K562 (cell line): ENCODE measurements at regions not wholly inside any gene's neighbourhood (a gene's known extent, or its start where the extent isn't known, plus 50 kb on each side); places are given as distances from the start of the nearest gene placed in this dataset.

Source experiments
- ATAC-seq: fragments of 200-7000 bp; cut with Tn5 transposase; 3 replicates; pipeline ENCODE4 v1.9.1; 2020; ENCODE audit warnings: moderate library complexity
- BruUV-seq: library from RNA; stranded (reverse); fragments of 400-500 nt; replicated peaks from 2 replicates; lab custom pipeline; 2021; lab: Mats Ljungman, UMichigan
- CTCF ChIA-PET: fragments of 300-600 bp; formaldehyde crosslinking; extraction: SDS; loops from one replicate; lab custom pipeline; 2021; ENCODE audit warnings: low intra/inter-chr PET ratio; lab: Yijun Ruan, JAX
- POLR2A ChIA-PET: fragments of 300-600, 350-650 bp; sonication (Branson Sonifier 250); formaldehyde crosslinking; extraction: SDS; loops from one replicate; lab custom pipeline; 2021; ENCODE audit warnings: antibody characterized with exemption, inconsistent platforms; lab: Yijun Ruan, JAX
- DNase-seq, 4 experiments: peaks; one replicate each; pipeline versions ENCODE4 v3.0.0 to v3.0.0-alpha.2; 2011 to 2018; ENCODE audit warnings: low spot score in 3 of 4, mixed read lengths in 3 of 4; ENCODE audit errors: extremely low read depth in 1 of 4
- FAIRE-seq: peaks from 2 replicates; lab custom pipeline; 2011; peaks lifted over from hg19 to GRCh38; lab: Jason Lieb, UNC
- H2AFZ ChIP-seq: 2 replicates; pipeline ENCODE4 v1.6.0; 2011; ENCODE audit warnings: low read depth, low read length, control low read depth, inconsistent platforms
- H3K27ac ChIP-seq: fragments of 200-600 bp; 3 replicates; pipeline ENCODE4 v1.8.0; 2011; ENCODE audit warnings: low read depth, mild to moderate bottlenecking, control low read depth, inconsistent platforms, low read length, moderate library complexity, mixed read lengths; ENCODE audit errors: extremely low read depth
- H3K27me3 ChIP-seq, 2 experiments: fragments of 300-600 bp in 1 of 2; 2 replicates in 1 of 2; 3 replicates in 1 of 2; pipeline versions ENCODE4 v1.6.0 to v1.8.0; 2011; ENCODE audit warnings: inconsistent platforms in 2 of 2, low read length in 2 of 2, mild to moderate bottlenecking in 1 of 2, mixed read lengths in 1 of 2, moderate library complexity in 1 of 2; ENCODE audit not compliant: control insufficient read depth in 2 of 2, insufficient read depth in 2 of 2
- H3K36me3 ChIP-seq: fragments of 300-600 bp; 3 replicates; pipeline ENCODE4 v1.8.0; 2011; ENCODE audit warnings: mild to moderate bottlenecking, low read length, inconsistent platforms; ENCODE audit not compliant: control insufficient read depth, insufficient read depth
- H3K4me1 ChIP-seq, 2 experiments: fragments of 200-600 bp in 1 of 2; replicated peaks in 1 of 2; 2 replicates in 1 of 2; 3 replicates in 1 of 2; pipeline versions ENCODE4 v1.5.1 to v1.8.0; 2011; ENCODE audit warnings: inconsistent platforms in 2 of 2, low read length in 2 of 2, mild to moderate bottlenecking in 1 of 2, mixed read lengths in 1 of 2, moderate library complexity in 1 of 2; ENCODE audit not compliant: control insufficient read depth in 2 of 2, insufficient read depth in 2 of 2
- H3K4me2 ChIP-seq: 2 replicates; pipeline ENCODE4 v1.6.1; 2011; ENCODE audit warnings: low read length, control low read depth, inconsistent platforms, mixed read lengths; ENCODE audit not compliant: insufficient read depth
- H3K4me3 ChIP-seq: fragments of 200-600 bp; sonication (generic), shearing (Covaris generic); 2 replicates; pipeline ENCODE4 v1.5.1; 2016; ENCODE audit warnings: control low read depth, inconsistent platforms
- H3K79me2 ChIP-seq: fragments of 200-600 bp; 3 replicates; pipeline ENCODE4 v1.8.0; 2011; ENCODE audit warnings: low read length, inconsistent platforms; ENCODE audit not compliant: control insufficient read depth, insufficient read depth
- H3K9ac ChIP-seq, 2 experiments: 2 replicates each; pipeline versions ENCODE4 v1.6.0 to v1.6.1; 2011; ENCODE audit warnings: low read depth in 2 of 2, low read length in 2 of 2, control low read depth in 1 of 2, inconsistent platforms in 1 of 2, mild to moderate bottlenecking in 1 of 2, mixed read lengths in 1 of 2; ENCODE audit not compliant: insufficient read depth in 1 of 2
- H3K9me1 ChIP-seq: one replicate; pipeline ENCODE4 v1.6.0; 2011; ENCODE audit warnings: inconsistent platforms, mild to moderate bottlenecking, low read length, moderate library complexity; ENCODE audit not compliant: control insufficient read depth, insufficient read depth
- H3K9me3 ChIP-seq: replicated peaks from 2 replicates; pipeline ENCODE4 v1.5.1; 2011; ENCODE audit warnings: low read depth, low read length, inconsistent platforms; ENCODE audit not compliant: control insufficient read depth, insufficient read depth
- H4K20me1 ChIP-seq: replicated peaks from 2 replicates; pipeline ENCODE4 v1.6.1; 2011; ENCODE audit warnings: low read length, inconsistent platforms, mixed read lengths; ENCODE audit not compliant: control insufficient read depth, insufficient read depth
- BHLHE40 ChIP-seq: IDR thresholded peaks from 2 replicates; pipeline ENCODE4 v1.6.1; 2011; ENCODE audit warnings: low read length, improper control_type of control experiment
- BMI1 ChIP-seq: fragments of 150-350 bp; IDR thresholded peaks from 2 replicates; pipeline ENCODE4 v1.6.1; 2014; ENCODE audit warnings: low read length
- CBX2 ChIP-seq: fragments of 200-600 bp; sonication (generic); IDR thresholded peaks from one replicate; pipeline ENCODE4 v1.6.1; 2012; ENCODE audit warnings: mild to moderate bottlenecking, low read length, inconsistent platforms; ENCODE audit not compliant: insufficient read depth, poor library complexity, severe bottlenecking
- CHD1 ChIP-seq: fragments of 200-600 bp; sonication (generic); IDR thresholded peaks from one replicate; pipeline ENCODE4 v1.6.1; 2012; ENCODE audit warnings: mild to moderate bottlenecking, moderate library complexity, low read length, inconsistent platforms
- GTF2B ChIP-seq: IDR thresholded peaks from 2 replicates; pipeline ENCODE4 v1.6.1; 2011; ENCODE audit not compliant: insufficient read length; ENCODE audit errors: extremely low read depth
- MAFF ChIP-seq: IDR thresholded peaks from 2 replicates; pipeline ENCODE4 v1.6.1; 2012; ENCODE audit warnings: low read length, improper control_type of control experiment
- MECOM ChIP-seq: fragments of 250-450 bp; sonication (Bioruptor Pico); IDR thresholded peaks from 2 replicates; pipeline ENCODE4 v1.8.0; 2022; ENCODE audit warnings: inconsistent platforms
- NFIC ChIP-seq: fragments of 450-650 bp; IDR thresholded peaks from 2 replicates; pipeline ENCODE4 v1.6.1; 2017; ENCODE audit warnings: mild to moderate bottlenecking, inconsistent platforms
- PRDM10 ChIP-seq: fragments of 450-650 bp; IDR thresholded peaks from 2 replicates; pipeline ENCODE4 v1.6.1; 2018; ENCODE audit not compliant: partially characterized antibody
- TEAD4 ChIP-seq, 2 experiments: sonication (generic) in 1 of 2; formaldehyde crosslinking in 1 of 2; IDR thresholded peaks; 2 replicates each; pipeline versions ENCODE4 v1.6.1 to v1.8.0; 2012 to 2022; ENCODE audit warnings: borderline replicate concordance in 1 of 2, inconsistent platforms in 1 of 2, low read length in 1 of 2, mild to moderate bottlenecking in 1 of 2, missing genetic modification reagents in 1 of 2
- ZNF212 ChIP-seq: fragments of 450-650 bp; formaldehyde crosslinking; IDR thresholded peaks from 2 replicates; pipeline ENCODE4 v1.4.0; 2020; ENCODE audit warnings: mild to moderate bottlenecking
- WGBS: fragments of 100-300 bp; shearing (Covaris generic); methylation state at CpG from one replicate; pipeline ENCODE4 v1.1.6; 2016; ENCODE audit warnings: low coverage, mixed read lengths; ENCODE audit not compliant: insufficient coverage; ENCODE audit errors: missing lambda C conversion rate; 5-methylcytosine and 5-hydroxymethylcytosine counted together
- in situ Hi-C: fragments of 300-500 bp; cut with MboI; formaldehyde crosslinking; loops from 4 replicates; pipeline ENCODE4 v1.15.0; 2018; ENCODE audit warnings: inconsistent platforms, mixed read lengths
- intact Hi-C: fragments of 100-400 bp; cut with micrococcal nuclease; formaldehyde crosslinking; loops from 2 replicates; pipeline ENCODE4 v1.14.2; 2022

DNA sequence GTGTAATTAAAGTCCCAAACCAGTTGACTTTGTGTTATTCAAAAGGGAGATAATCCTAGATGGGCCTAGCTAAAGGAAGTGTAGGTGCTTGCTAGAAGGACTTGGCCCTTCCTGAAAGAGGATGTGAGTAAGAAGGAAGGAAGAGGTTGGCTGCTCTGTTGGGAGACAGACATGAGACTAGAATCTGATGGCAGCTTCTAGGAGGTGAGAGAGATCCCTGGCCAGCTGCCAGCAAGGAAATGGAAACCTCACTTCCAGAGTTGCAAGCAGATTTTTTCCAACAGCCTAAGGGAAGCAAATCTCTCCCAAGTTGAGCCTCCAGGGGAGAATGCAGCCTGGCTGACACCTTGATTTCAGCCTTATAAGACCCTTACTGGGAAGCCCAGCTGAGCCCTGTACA lies 368.4 kb upstream of the ZMIZ1 start:
- Histone ChIP-seq H3K9me1 (no peaks in the 10 kb centered on the region), H3K79me2 (no peaks in the 10 kb centered on the region), H3K36me3 (no peaks in the 10 kb centered on the region), H3K4me3 (no peak overlapping the region), H3K27me3 (peaks cover 18 to 47% of the 10 kb centered on the region in 2 experiments), H3K9ac (no peak overlapping the region), H3K9me3 (no peaks in the 10 kb centered on the region), H2AFZ (no peak overlapping the region), H3K4me2 (no peak overlapping the region), H3K4me1 (no peaks in the 10 kb centered on the region), H4K20me1 (peaks cover 7% of the 10 kb centered on the region; the same call in 1 of the 2 replicates), H3K27ac (no peak overlapping the region)
- no peak for ATAC-seq
- no TSS peak for BruUV-seq
- POLR2A ChIA-PET = no interaction called here
- in situ Hi-C loops (no loop called here), intact Hi-C loops (no loop called here)
- no peak for TF ChIP-seq MECOM (CRISPR knock-in tag)
- TF ChIP-seq NFIC = peak; percentile 66
- CTCF ChIA-PET = no interaction called here
- DNase-seq = no peak
- no peak for FAIRE-seq

DNA sequence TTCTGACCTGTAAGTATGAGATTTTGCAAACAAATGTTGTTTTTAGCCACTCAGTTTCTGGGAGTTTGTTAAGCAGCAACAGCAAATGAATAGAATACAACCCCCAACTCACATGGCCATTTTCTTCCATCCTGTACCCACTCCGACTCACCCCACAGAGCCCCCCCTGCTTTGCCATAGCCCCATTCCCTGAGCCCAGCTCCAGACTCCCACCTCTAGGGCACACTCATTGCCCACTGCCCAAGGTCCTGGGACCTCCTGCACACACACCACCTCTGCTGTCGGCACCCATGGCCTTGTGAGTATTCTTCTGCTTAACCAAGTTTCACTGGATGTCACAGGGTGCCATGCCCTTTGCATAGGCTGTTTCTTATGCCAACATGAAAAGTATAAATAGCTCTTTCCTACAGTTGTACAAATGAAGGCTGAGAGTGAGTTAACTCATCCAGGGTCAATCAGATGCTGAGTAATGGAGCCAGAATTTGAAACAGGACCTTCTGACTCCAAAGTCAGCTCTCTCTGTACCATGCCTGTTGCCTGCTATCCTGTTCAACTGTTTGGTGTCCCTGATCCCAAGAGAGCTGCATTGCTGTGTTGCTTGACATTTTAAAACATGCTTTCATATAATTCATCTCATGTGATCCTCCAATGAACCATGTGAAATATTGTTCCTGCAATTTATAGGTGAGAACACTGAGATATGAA lies 367.8 kb upstream of the ZMIZ1 start:
- H3K9me1 ChIP-seq = no peaks in the 10 kb centered on the region
- H3K4me1 ChIP-seq = no peaks in the 10 kb centered on the region
- FAIRE-seq (no peak), DNase-seq (no peak), ATAC-seq (no peak)
- H3K9ac ChIP-seq = no peak overlapping the region
- no peak overlapping the region for H3K4me2 ChIP-seq
- ChIA-PET POLR2A (no interaction called here), CTCF (no interaction called here)
- no peaks in the 10 kb centered on the region for H3K79me2 ChIP-seq
- H3K36me3 ChIP-seq = no peaks in the 10 kb centered on the region
- 0 out of 2 replicates have a peak, but pooled peaks cover 3% of the 10 kb centered on the region for H4K20me1 ChIP-seq
- intact Hi-C loops = no loop called here
- no peak overlapping the region for H3K27ac ChIP-seq
- in situ Hi-C loops = no loop called here
- no peaks in the 10 kb centered on the region for H3K9me3 ChIP-seq
- no TSS peak for BruUV-seq
- 0% methylated on average over 2 of the region's 2 CpGs for WGBS
- H3K27me3 ChIP-seq = peaks cover 18 to 47% of the 10 kb centered on the region in 2 experiments
- no peak overlapping the region for H2AFZ ChIP-seq
- H3K4me3 ChIP-seq = no peak overlapping the region
- no peak for TF ChIP-seq BMI1
- no peak for TF ChIP-seq MAFF
- no peak for TF ChIP-seq CBX2
- no peak for TF ChIP-seq TEAD4 (IDR thresholded peaks at IDR 0.05; ENCODE audit: low read length)
- no peak for TF ChIP-seq TEAD4 (CRISPR knock-in tag; IDR thresholded peaks at IDR 0.05; ENCODE audit: borderline replicate concordance)
- no peak for TF ChIP-seq PRDM10
- no peak for TF ChIP-seq GTF2B
- no peak for TF ChIP-seq BHLHE40
- no peak for TF ChIP-seq ZNF212
- TF ChIP-seq CHD1 = no peak
